Gastroesophageal sphincter (tissue), 3 donors: ENCODE measurements at regions not wholly inside any gene's neighbourhood (a gene's known extent, or its start where the extent isn't known, plus 50 kb on each side); places are given as distances from the start of the nearest gene placed in this dataset.

ENCODE experiments used
- EP300 ChIP-seq: sonication (generic); formaldehyde crosslinking; IDR thresholded peaks from one replicate; pipeline ENCODE4 v1.6.1; 2017; ENCODE audit warnings: antibody characterized with exemption, mild to moderate bottlenecking
- POLR2A ChIP-seq, 2 donors: fragments of 450-650 bp; IDR thresholded peaks; one replicate each; pipeline ENCODE4 v1.6.1; 2017; ENCODE audit warnings: antibody characterized with exemption in 2 of 2, mild to moderate bottlenecking in 2 of 2, moderate library complexity in 1 of 2
- TF ChIP-seq, protein P1 (sequence below), 4 experiments: fragments of 200-600 bp in 2 of 4; fragments of 450-650 bp in 2 of 4; sonication (generic) in 1 of 4; IDR thresholded peaks; one replicate each; pipeline ENCODE4 v1.5.1; 2017 to 2019; ENCODE audit warnings: antibody characterized with exemption in 4 of 4, mild to moderate bottlenecking in 2 of 4, moderate library complexity in 2 of 4

GRCh38 chr3:34808287-34808686 lies 831.0 kb upstream of the ARPP21 start:
- TF ChIP-seq, protein P1, sequence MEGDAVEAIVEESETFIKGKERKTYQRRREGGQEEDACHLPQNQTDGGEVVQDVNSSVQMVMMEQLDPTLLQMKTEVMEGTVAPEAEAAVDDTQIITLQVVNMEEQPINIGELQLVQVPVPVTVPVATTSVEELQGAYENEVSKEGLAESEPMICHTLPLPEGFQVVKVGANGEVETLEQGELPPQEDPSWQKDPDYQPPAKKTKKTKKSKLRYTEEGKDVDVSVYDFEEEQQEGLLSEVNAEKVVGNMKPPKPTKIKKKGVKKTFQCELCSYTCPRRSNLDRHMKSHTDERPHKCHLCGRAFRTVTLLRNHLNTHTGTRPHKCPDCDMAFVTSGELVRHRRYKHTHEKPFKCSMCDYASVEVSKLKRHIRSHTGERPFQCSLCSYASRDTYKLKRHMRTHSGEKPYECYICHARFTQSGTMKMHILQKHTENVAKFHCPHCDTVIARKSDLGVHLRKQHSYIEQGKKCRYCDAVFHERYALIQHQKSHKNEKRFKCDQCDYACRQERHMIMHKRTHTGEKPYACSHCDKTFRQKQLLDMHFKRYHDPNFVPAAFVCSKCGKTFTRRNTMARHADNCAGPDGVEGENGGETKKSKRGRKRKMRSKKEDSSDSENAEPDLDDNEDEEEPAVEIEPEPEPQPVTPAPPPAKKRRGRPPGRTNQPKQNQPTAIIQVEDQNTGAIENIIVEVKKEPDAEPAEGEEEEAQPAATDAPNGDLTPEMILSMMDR (IDR thresholded peaks at IDR 0.05) = no peak
- TF ChIP-seq POLR2A (IDR thresholded peaks at IDR 0.05) (no peak), EP300 (no peak)
